Calu3 (cell line): ENCODE measurements at regions not wholly inside any gene's neighbourhood (a gene's known extent, or its start where the extent isn't known, plus 50 kb on each side); places are given as distances from the start of the nearest gene placed in this dataset.

Experiments used
- BruUV-seq: library from RNA; stranded (reverse); fragments of 400-500 nt; replicated peaks from 2 replicates; lab custom pipeline; 2021; lab: Mats Ljungman, UMichigan
- CTCF ChIA-PET: fragments of 300-600 bp; sonication (Branson Sonifier 250); formaldehyde crosslinking; loops from one replicate; lab custom pipeline; 2022; ENCODE audit warnings: antibody characterized with exemption; lab: Charles Lee
- DNase-seq: peaks from one replicate; pipeline ENCODE4 v3.0.0; 2022
- H3K27ac Mint-ChIP-seq: one replicate; pipeline ENCODE4 v1.8.0; 2022; ENCODE audit warnings: mixed read lengths; ENCODE audit not compliant: unreplicated experiment
- H3K27me3 Mint-ChIP-seq: one replicate; pipeline ENCODE4 v1.8.0; 2022; ENCODE audit warnings: mixed read lengths; ENCODE audit not compliant: unreplicated experiment
- H3K36me3 Mint-ChIP-seq: one replicate; pipeline ENCODE4 v1.8.0; 2022; ENCODE audit warnings: mild to moderate bottlenecking, moderate library complexity, mixed read lengths; ENCODE audit not compliant: insufficient read depth, unreplicated experiment
- H3K4me1 Mint-ChIP-seq: one replicate; pipeline ENCODE4 v1.8.0; 2022; ENCODE audit warnings: mild to moderate bottlenecking, low read depth, mixed read lengths; ENCODE audit not compliant: unreplicated experiment
- H3K4me3 Mint-ChIP-seq: one replicate; pipeline ENCODE4 v1.8.0; 2022; ENCODE audit warnings: mild to moderate bottlenecking, low read depth, moderate library complexity, mixed read lengths; ENCODE audit not compliant: unreplicated experiment
- H3K9me3 Mint-ChIP-seq: one replicate; pipeline ENCODE4 v1.8.0; 2022; ENCODE audit warnings: low read depth, mixed read lengths; ENCODE audit not compliant: unreplicated experiment
- CTCF ChIP-seq: fragments of 200-600 bp; IDR thresholded peaks from one replicate; pipeline ENCODE4 v1.8.0; 2022; ENCODE audit warnings: antibody characterized with exemption; ENCODE audit not compliant: unreplicated experiment
- intact Hi-C: fragments of 100-400 bp; cut with micrococcal nuclease; formaldehyde crosslinking; loops from one replicate; pipeline ENCODE4 v1.10.0; 2022; ENCODE audit not compliant: unreplicated experiment

GRCh38 chr11:80726236-80726635 lies 1285.4 kb upstream of the TENM4 start:
- no peak for DNase-seq
- Mint-ChIP-seq H3K27me3 (no peaks in the 10 kb centered on the region), H3K9me3 (peaks cover 2% of the 10 kb centered on the region), H3K27ac (no peak overlapping the region), H3K36me3 (no peaks in the 10 kb centered on the region), H3K4me1 (no peaks in the 10 kb centered on the region), H3K4me3 (no peak overlapping the region)
- intact Hi-C loops: loop anchor here (5.0 kb wide), 1 partner anchor 281 kb away; no protein-coding TSS in a partner anchor
- TF ChIP-seq CTCF: no peak
- CTCF ChIA-PET: interaction anchor here (0.5 kb wide), 1 partner anchor 391 kb away, joined by 4 read pairs; no protein-coding TSS in a partner anchor
- no TSS peak for BruUV-seq

- intact Hi-C loops: no loop called here
- CTCF ChIA-PET: no interaction called here
- BruUV-seq: no TSS peak
- no peak for TF ChIP-seq CTCF
- no peak for DNase-seq
- Mint-ChIP-seq H3K4me1 (no peaks in the 10 kb centered on the region), H3K9me3 (peaks cover 2% of the 10 kb centered on the region), H3K27me3 (no peaks in the 10 kb centered on the region), H3K36me3 (no peaks in the 10 kb centered on the region), H3K4me3 (no peak overlapping the region), H3K27ac (no peak overlapping the region)
Measured at GRCh38 chr11:80724366-80724765, 1283.5 kb upstream of the TENM4 start.

- H3K4me1 Mint-ChIP-seq: no peaks in the 10 kb centered on the region
- BruUV-seq: no TSS peak
- no peaks in the 10 kb centered on the region for H3K27me3 Mint-ChIP-seq
- no peak for DNase-seq
- intact Hi-C loops: no loop called here
- no peak for TF ChIP-seq CTCF
- CTCF ChIA-PET: no interaction called here
- H3K36me3 Mint-ChIP-seq: no peaks in the 10 kb centered on the region
- no peak overlapping the region for H3K4me3 Mint-ChIP-seq
- no peak overlapping the region for H3K27ac Mint-ChIP-seq
- H3K9me3 Mint-ChIP-seq: peaks cover 3% of the 10 kb centered on the region
Measured at GRCh38 chr11:80722629-80723028, 1281.8 kb upstream of the TENM4 start.

GRCh38 chr11:80720295-80720694 lies 1279.5 kb upstream of the TENM4 start:
- Mint-ChIP-seq H3K4me1 (no peaks in the 10 kb centered on the region), H3K27ac (no peak overlapping the region), H3K36me3 (no peaks in the 10 kb centered on the region), H3K4me3 (no peak overlapping the region), H3K27me3 (no peaks in the 10 kb centered on the region), H3K9me3 (peaks cover 3% of the 10 kb centered on the region)
- CTCF ChIA-PET: no interaction called here
- no peak for TF ChIP-seq CTCF
- no TSS peak for BruUV-seq
- intact Hi-C loops: no loop called here
- no peak for DNase-seq
